ENCODE measurements at regions not wholly inside any gene's neighbourhood (a gene's known extent, or its start where the extent isn't known, plus 50 kb on each side); places are given as distances from the start of the nearest gene placed in this dataset.

DNA sequence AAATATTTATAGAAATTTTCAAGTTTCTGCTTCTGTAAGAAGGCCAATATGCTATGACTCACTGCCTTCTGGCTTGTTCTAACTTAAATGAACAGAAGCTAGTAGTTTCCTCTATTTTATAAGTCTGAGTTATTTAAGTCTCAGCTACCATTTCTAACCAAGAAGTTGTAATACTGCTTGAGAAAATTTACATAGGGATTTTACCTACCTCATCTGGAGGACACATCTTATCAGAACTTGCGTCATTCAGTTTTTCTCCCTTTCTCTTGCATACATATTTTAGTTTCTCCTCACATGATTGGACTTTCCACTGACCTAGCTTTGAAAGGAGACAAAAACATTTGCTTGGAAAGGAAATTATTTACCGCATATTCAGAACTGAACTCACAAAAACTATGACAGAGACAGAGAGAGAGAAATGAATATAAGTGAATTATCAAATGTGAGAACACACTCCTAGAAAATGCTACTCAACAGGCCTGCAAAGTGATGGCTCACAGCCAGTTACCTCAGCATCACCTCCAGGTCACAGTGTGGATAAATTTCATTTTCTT lies 81.1 kb upstream of the CD302 start (continued):
- TF ChIP-seq, protein P1, sequence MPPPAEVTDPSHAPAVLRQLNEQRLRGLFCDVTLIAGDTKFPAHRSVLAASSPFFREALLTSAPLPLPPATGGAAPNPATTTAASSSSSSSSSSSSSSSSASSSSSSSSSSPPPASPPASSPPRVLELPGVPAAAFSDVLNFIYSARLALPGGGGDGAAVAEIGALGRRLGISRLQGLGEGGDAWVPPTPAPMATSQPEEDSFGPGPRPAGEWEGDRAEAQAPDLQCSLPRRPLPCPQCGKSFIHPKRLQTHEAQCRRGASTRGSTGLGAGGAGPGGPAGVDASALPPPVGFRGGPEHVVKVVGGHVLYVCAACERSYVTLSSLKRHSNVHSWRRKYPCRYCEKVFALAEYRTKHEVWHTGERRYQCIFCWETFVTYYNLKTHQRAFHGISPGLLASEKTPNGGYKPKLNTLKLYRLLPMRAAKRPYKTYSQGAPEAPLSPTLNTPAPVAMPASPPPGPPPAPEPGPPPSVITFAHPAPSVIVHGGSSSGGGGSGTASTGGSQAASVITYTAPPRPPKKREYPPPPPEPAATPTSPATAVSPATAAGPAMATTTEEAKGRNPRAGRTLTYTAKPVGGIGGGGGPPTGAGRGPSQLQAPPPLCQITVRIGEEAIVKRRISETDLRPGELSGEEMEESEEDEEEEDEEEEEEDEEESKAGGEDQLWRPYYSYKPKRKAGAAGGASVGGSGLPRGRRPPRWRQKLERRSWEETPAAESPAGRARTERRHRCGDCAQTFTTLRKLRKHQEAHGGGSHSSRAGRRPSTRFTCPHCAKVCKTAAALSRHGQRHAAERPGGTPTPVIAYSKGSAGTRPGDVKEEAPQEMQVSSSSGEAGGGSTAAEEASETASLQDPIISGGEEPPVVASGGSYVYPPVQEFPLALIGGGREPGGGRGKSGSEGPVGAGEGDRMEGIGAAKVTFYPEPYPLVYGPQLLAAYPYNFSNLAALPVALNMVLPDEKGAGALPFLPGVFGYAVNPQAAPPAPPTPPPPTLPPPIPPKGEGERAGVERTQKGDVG (CRISPR knock-in tag; IDR thresholded peaks at IDR 0.05) = no peak
- TF ChIP-seq MXI1 (IDR thresholded peaks at IDR 0.05; ENCODE audit: low read depth, low read length) (no peak), BCL11A (IDR thresholded peaks at IDR 0.05; ENCODE audit: low read depth, low read length) (peak; percentile 6; the same call in 1 of the 2 replicates), TARDBP (IDR thresholded peaks at IDR 0.05; ENCODE audit: borderline replicate concordance) (no peak), PAX5 (IDR thresholded peaks at IDR 0.05; ENCODE audit: borderline replicate concordance, low read depth, low read length) (0 out of 2 replicates have a peak, but pooled peaks have one; percentile 7), FOXM1 (IDR thresholded peaks at IDR 0.05; ENCODE audit: low read depth, low read length) (peak; percentile 93), NFIC (IDR thresholded peaks at IDR 0.05; ENCODE audit: low read depth, low read length) (peak; percentile 97), IRF4 (IDR thresholded peaks at IDR 0.05; ENCODE audit: low read depth, low read length) (peak; percentile 57), NFYB (IDR thresholded peaks at IDR 0.05; ENCODE audit: insufficient read depth, low read depth, low read length) (no peak), RAD21 (IDR thresholded peaks at IDR 0.05; ENCODE audit: insufficient read depth, low read depth, low read length) (no peak), RB1 (IDR thresholded peaks at IDR 0.05; ENCODE audit: borderline replicate concordance) (no peak), LARP7 (IDR thresholded peaks at IDR 0.05) (no peak), YBX1 (IDR thresholded peaks at IDR 0.05) (no peak), KAT2A (conservative IDR thresholded peaks at IDR 0.05; ENCODE audit: control insufficient read depth, low read depth, low read length) (no peak), POLR2AphosphoS5 (IDR thresholded peaks at IDR 0.05; ENCODE audit: low read length) (no peak; the same call in 1 of the 2 replicates), SRF (IDR thresholded peaks at IDR 0.05; ENCODE audit: low read depth in 2 of 2, low read length in 2 of 2) (0 out of 4 replicates have a peak, but pooled peaks of 1 of the 2 experiments have one; percentile 26), RBBP5 (conservative IDR thresholded peaks at IDR 0.05) (no peak), ZSCAN29 (IDR thresholded peaks at IDR 0.05) (no peak), DPF2 (IDR thresholded peaks at IDR 0.05) (peak; percentile 52), SREBF1 (IDR thresholded peaks at IDR 0.05; ENCODE audit: low read length) (no peak), ZNF384 (IDR thresholded peaks at IDR 0.05; ENCODE audit: borderline replicate concordance, low read depth, low read length) (no peak), ZNF217 (IDR thresholded peaks at IDR 0.05) (peak; percentile 77), ZNF24 (IDR thresholded peaks at IDR 0.05) (0 out of 2 replicates have a peak, but pooled peaks have one; percentile 11)
- TF ChIP-seq, protein P2, sequence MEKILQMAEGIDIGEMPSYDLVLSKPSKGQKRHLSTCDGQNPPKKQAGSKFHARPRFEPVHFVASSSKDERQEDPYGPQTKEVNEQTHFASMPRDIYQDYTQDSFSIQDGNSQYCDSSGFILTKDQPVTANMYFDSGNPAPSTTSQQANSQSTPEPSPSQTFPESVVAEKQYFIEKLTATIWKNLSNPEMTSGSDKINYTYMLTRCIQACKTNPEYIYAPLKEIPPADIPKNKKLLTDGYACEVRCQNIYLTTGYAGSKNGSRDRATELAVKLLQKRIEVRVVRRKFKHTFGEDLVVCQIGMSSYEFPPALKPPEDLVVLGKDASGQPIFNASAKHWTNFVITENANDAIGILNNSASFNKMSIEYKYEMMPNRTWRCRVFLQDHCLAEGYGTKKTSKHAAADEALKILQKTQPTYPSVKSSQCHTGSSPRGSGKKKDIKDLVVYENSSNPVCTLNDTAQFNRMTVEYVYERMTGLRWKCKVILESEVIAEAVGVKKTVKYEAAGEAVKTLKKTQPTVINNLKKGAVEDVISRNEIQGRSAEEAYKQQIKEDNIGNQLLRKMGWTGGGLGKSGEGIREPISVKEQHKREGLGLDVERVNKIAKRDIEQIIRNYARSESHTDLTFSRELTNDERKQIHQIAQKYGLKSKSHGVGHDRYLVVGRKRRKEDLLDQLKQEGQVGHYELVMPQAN (conservative IDR thresholded peaks at IDR 0.05) = no peak

Measured in GM12878 (cell line).